GM21825 (cell line): ENCODE measurements at regions not wholly inside any gene's neighbourhood (a gene's known extent, or its start where the extent isn't known, plus 50 kb on each side); places are given as distances from the start of the nearest gene placed in this dataset.
"Not testable (repeated sequence)": the region's sequence is repeated elsewhere in the genome, so short reads cannot be mapped to it uniquely, and the experiment has no call there.

Source experiments
- ATAC-seq: cut with Tn5 transposase; IDR thresholded peaks from one replicate; pipeline ENCODE4 v1.9.1; 2021; ENCODE audit warnings: mild to moderate bottlenecking, moderate library complexity; ENCODE audit not compliant: unreplicated experiment

- no peak for ATAC-seq
These were observed 52.2 kb upstream of the PRL start for GRCh38 chr6:22349051-22349450.

- ATAC-seq, result no peak
These were observed 52.7 kb upstream of the PRL start for GRCh38 chr6:22349528-22349927.

GRCh38 chr6:22350109-22350508, 53.3 kb upstream of the PRL start:
- ATAC-seq, result no peak

DNA sequence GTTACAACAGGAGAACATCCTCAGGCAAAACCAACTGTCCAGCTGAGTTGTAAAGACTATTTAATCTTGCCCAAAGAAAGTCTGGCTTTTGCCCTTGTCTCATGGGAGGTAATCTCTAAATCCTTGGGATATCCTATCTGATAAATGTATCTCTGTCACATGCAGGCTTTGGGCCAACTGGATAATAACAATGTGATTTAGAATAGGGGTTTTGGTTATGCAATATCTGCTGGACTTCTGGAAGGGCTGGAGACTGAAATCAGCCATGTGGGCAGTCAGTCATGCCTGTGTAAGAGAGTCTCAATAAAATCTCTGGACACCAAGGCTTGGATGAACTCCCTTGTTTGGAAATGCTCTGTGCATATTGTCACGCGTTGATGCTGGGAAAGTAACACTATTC, 56.3 kb upstream of the PRL start:
- no peak for ATAC-seq

- no peak for ATAC-seq
These were observed 59.6 kb upstream of the PRL start for GRCh38 chr6:22356362-22356940.

DNA sequence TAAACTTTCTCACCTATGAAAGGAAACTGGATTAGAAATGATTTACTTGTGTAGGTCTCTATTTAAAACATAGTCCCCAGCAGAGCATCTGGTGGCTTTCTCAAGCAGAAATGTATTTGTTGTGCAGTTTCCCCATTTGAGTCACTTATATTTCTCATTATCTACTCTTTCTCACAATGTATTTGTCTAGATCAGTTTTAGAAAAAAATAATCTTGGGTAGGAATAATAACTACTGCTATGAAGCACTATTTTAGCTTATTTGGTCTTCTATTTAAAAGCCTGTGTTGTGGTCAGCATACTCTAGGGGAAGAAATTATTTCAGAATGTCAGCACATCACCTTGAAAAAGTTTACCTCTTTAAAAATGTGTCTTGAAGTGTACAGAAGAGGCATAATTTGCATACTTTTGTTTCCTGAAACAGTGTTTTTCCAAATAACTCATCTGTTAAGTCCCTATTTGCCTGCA, 60.9 kb upstream of the PRL start:
- peak; percentile 93 for ATAC-seq

GRCh38 chr6:22361576-22361975, 64.7 kb upstream of the PRL start:
- ATAC-seq, result no peak

- ATAC-seq, result no peak
These were observed 65.5 kb upstream of the PRL start for GRCh38 chr6:22362361-22362760.

GRCh38 chr6:22363166-22363713, 66.4 kb upstream of the PRL start:
- no peak for ATAC-seq

DNA sequence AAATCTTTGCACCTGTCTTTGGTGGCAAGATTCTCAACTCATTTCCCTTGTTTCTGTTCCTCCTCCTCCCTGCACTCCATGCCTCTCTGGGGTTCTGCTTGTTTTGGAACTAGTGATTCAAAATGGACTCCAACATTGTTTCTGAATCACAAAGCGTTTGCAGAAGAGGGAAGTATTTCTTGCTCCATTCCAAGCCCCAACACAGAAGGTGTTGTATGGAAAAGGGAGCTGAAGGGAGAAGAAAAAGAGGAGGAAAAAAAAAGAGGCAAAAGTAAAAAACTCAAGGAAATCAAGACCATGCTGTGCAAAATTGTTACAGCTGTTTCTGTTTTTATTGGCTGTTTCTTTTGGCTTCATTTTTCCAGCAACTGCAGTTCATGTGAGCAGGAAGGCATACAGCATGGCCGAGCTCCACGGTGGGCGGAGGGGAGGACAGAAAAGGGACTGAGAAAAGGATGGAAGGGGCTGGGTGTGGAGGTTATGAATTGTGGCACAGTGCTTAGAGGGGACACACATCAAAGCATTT, 66.9 kb upstream of the PRL start:
- ATAC-seq, result no peak

- no peak for ATAC-seq
These were observed 67.5 kb upstream of the PRL start for GRCh38 chr6:22364306-22364705.

DNA sequence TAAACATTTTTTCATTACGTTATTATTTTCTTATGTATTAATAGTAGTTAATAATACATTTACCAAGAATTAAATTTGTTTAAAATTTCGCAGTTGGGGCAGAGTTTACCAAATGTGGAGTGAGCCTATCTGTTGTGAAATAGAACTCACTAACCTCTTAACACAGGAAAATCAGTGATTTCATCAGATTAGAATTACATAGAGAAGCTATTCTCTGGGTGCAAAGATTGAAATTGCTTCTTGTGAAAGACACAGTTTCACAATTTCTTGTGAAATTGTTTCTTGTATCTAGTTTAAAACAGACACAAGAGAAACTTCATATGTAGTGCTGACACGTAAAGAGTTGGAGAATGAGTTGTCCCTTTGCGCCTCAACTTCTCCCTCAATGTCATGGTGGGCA, 69.4 kb upstream of the PRL start:
- ATAC-seq, result no peak

DNA sequence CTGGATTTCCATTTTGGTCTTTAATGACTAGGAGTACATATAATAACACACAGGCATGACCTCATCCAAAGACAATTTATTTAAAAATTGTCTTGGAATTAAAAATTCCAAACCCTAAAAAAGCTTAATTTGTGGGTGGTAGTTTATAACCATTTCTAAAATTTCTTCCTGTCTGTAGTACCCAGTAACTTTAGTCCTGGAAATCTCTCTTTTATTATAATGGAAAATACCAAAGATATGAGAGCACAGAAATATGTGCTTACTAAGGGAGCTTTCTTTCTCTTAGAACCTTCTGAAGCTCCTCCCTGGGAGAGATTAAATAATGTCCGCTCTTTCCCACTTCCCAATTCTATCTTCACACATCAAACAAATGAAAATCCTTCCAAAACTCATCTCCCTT, 70.5 kb upstream of the PRL start:
- ATAC-seq, result no peak

DNA sequence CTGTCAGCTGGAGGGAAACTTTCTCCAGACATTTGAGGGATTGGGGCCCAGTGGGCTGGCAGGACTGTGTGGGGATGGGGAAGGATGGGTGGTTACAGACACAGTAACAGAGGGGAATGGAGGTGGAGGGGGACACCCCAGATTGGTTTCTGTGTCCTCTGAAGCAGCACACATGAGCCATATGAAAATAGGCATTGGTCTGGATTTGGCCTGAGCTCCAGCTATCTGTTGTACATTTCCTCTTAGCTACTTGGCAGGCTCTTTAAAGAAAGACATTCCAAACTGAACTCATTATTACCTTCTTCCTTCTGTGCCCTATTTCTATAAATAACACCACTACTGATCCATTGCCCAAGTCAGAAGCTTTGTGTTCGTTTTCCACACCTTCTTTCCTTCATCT, 72.0 kb upstream of the PRL start:
- ATAC-seq, result no peak

DNA sequence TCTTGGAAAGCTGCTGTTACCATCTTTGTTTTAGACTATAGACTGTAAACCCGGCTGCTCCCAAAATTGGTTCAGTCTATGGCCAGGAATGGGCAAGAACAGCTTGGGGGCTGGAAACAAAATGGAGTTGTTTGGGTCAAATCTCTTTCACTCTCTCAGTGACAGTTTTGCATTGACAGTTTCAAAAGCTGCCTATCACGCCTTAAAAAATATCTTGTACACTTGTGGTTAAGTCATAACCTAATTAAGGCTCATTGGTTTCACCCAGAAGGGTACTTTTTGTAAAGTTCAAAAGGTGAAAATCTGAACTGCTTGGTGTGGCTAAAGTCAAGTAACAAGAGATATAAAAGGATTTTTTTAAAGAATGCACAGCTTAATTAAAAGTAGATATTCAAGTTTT, 76.1 kb upstream of the PRL start:
- peak; percentile 92 for ATAC-seq

- ATAC-seq, result not testable (repeated sequence)
These were observed 78.1 kb upstream of the PRL start for GRCh38 chr6:22374950-22375349.

- ATAC-seq, result not testable (repeated sequence)
These were observed 79.5 kb upstream of the PRL start for GRCh38 chr6:22376293-22376692.

DNA sequence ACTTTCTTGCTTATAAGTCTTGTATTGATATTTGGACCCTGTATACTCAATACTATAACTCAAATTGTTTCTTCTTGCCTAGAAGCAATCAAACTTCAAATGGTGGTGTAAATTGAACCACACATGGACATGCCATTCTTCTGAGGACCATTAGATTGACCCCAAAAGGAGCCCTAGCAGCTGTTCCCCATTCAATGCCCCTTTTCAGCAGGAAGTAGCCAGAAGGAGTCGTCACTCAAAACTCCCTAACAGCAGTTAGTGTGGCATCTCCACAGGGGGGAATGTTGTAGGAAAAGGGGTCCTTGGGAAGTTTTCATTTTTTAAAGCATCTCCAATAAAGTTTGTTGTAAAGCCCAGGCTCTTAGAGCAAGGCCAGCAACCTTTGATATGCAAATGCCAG, 81.7 kb upstream of the PRL start:
- ATAC-seq, result not testable (repeated sequence)

DNA sequence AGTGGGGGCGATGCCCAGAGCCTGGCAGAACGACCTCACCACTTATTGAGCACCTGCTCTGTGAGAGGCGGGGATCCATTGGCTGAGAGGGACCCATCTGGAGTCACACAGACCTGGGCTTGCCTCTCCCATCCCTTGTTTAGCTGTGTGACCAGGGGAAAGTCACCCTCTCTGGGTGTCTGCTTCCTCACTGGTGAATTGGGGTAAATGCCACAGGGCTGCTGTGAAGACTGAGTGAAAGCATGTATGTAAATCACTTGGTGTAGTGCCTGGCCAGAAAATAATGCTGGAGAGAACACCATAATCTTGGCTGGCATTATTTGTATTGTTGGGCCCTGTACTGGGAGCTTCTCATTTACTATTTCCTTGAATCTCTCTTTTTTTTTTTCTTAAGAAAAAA, 83.4 kb upstream of the PRL start:
- ATAC-seq, result no peak

GRCh38 chr6:22381845-22382544, 85.2 kb upstream of the PRL start:
- ATAC-seq, result no peak

GRCh38 chr6:22383016-22383415, 86.2 kb upstream of the PRL start:
- ATAC-seq, result no peak

DNA sequence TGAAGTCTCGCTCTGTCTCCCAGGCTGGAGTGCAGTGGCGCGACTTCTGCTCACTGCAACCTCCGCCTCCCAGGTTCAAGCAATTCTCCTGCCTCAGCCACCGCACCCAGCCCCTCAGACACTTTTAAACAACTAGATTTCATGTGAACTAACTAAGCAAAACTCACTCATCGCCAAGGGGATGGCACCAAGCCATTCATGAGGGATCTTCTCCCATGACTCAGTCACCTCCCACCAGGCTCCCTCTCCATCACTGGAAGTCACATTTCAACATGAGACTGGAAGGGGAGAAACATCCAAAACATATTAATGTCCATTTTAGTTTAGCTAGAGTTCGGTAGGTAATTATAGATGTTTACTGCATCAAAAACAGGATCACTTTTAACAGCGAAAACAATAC, 95.9 kb upstream of the PRL start:
- ATAC-seq, result no peak
